ENCODE measurements at regions not wholly inside any gene's neighbourhood (a gene's known extent, or its start where the extent isn't known, plus 50 kb on each side); places are given as distances from the start of the nearest gene placed in this dataset.
"Not testable (repeated sequence)": the region's sequence is repeated elsewhere in the genome, so short reads cannot be mapped to it uniquely, and the experiment has no call there.

GRCh38 chr12:34097213-34097612 lies 74.9 kb downstream of the ALG10 start:
- no peak for DNase-seq

GRCh38 chr12:34105392-34105933 lies 83.2 kb downstream of the ALG10 start:
- no peak for DNase-seq

- no peak for DNase-seq
Observed at GRCh38 chr12:34106172-34106571, 83.9 kb downstream of the ALG10 start.

- no peak for DNase-seq
Observed at GRCh38 chr12:34107016-34107415, 84.7 kb downstream of the ALG10 start.

GRCh38 chr12:34107781-34108404 lies 85.6 kb downstream of the ALG10 start:
- no peak for DNase-seq

GRCh38 chr12:34108405-34108803 lies 86.1 kb downstream of the ALG10 start:
- DNase-seq = no peak

GRCh38 chr12:34108967-34109366 lies 86.7 kb downstream of the ALG10 start:
- no peak for DNase-seq

- no peak for DNase-seq
Observed at GRCh38 chr12:34109390-34109789, 87.1 kb downstream of the ALG10 start.

GRCh38 chr12:34109909-34110531 lies 87.7 kb downstream of the ALG10 start:
- not testable (repeated sequence) for DNase-seq

- no peak for DNase-seq
Observed at GRCh38 chr12:34119366-34119765, 97.1 kb downstream of the ALG10 start.

- DNase-seq = no peak
Observed at GRCh38 chr12:34121360-34121759, 99.1 kb downstream of the ALG10 start.

- not testable (repeated sequence) for DNase-seq
Observed at GRCh38 chr12:34123092-34123491, 100.8 kb downstream of the ALG10 start.

- no peak for DNase-seq
Observed at GRCh38 chr12:34124608-34125007, 102.3 kb downstream of the ALG10 start.

- DNase-seq = no peak
Observed at GRCh38 chr12:34126239-34126641, 103.9 kb downstream of the ALG10 start.

- DNase-seq = no peak
Observed at GRCh38 chr12:34126805-34127204, 104.5 kb downstream of the ALG10 start.

GRCh38 chr12:34127379-34127778 lies 105.1 kb downstream of the ALG10 start:
- not testable (repeated sequence) for DNase-seq

- no peak for DNase-seq
Observed at GRCh38 chr12:34142430-34142829, 120.1 kb downstream of the ALG10 start.

- DNase-seq = no peak
Observed at GRCh38 chr12:34151019-34151418, 128.7 kb downstream of the ALG10 start.

GRCh38 chr12:34163443-34163842 lies 141.1 kb downstream of the ALG10 start:
- DNase-seq = no peak

GRCh38 chr12:34166427-34167060 lies 144.2 kb downstream of the ALG10 start:
- DNase-seq = no peak

GRCh38 chr12:34168507-34168906 lies 146.2 kb downstream of the ALG10 start:
- not testable (repeated sequence) for DNase-seq

GRCh38 chr12:34186492-34186891 lies 164.2 kb downstream of the ALG10 start:
- no peak for DNase-seq

- no peak for DNase-seq
Observed at GRCh38 chr12:34188974-34189373, 166.7 kb downstream of the ALG10 start.

GRCh38 chr12:34190054-34190453 lies 167.8 kb downstream of the ALG10 start:
- no peak for DNase-seq
